NB4 (cell line): ENCODE measurements at regions not wholly inside any gene's neighbourhood (a gene's known extent, or its start where the extent isn't known, plus 50 kb on each side); places are given as distances from the start of the nearest gene placed in this dataset.

Source experiments
- CTCF ChIP-seq: IDR thresholded peaks from one replicate; pipeline ENCODE4 v1.5.1; 2012; ENCODE audit warnings: low read depth, low read length
- POLR2A ChIP-seq: IDR thresholded peaks from 2 replicates; pipeline ENCODE4 v1.6.1; 2011; ENCODE audit warnings: mild to moderate bottlenecking; ENCODE audit not compliant: insufficient read length; ENCODE audit errors: extremely low read depth

- TF ChIP-seq CTCF, result no peak
- TF ChIP-seq POLR2A, result no peak
Measured at GRCh38 chr11:127440616-127441015, 440.0 kb upstream of the KIRREL3 start.
